ENCODE measurements at regions not wholly inside any gene's neighbourhood (a gene's known extent, or its start where the extent isn't known, plus 50 kb on each side); places are given as distances from the start of the nearest gene placed in this dataset.
"Not testable (repeated sequence)": the region's sequence is repeated elsewhere in the genome, so short reads cannot be mapped to it uniquely, and the experiment has no call there.

GRCh38 chr9:7739595-7739994 lies 60.0 kb downstream of the DMAC1 start:
- DNase-seq: no peak

GRCh38 chr9:7735311-7735710 lies 64.3 kb downstream of the DMAC1 start:
- DNase-seq: no peak

- DNase-seq: no peak
These were observed 69.5 kb downstream of the DMAC1 start for GRCh38 chr9:7730164-7730445.

- no peak for DNase-seq
These were observed 70.0 kb downstream of the DMAC1 start for GRCh38 chr9:7729371-7730163.

- DNase-seq: no peak
These were observed 78.3 kb downstream of the DMAC1 start for GRCh38 chr9:7721291-7721690.

GRCh38 chr9:7713088-7713487 lies 86.5 kb downstream of the DMAC1 start:
- DNase-seq: not testable (repeated sequence)

- no peak for DNase-seq
These were observed 88.9 kb downstream of the DMAC1 start for GRCh38 chr9:7710686-7711085.

- no peak for DNase-seq
These were observed 91.6 kb downstream of the DMAC1 start for GRCh38 chr9:7707934-7708333.

GRCh38 chr9:7704543-7704942 lies 95.0 kb downstream of the DMAC1 start:
- DNase-seq: no peak

GRCh38 chr9:7691909-7692308 lies 107.7 kb downstream of the DMAC1 start:
- no peak for DNase-seq

GRCh38 chr9:7690014-7690413 lies 109.6 kb downstream of the DMAC1 start:
- DNase-seq: no peak

GRCh38 chr9:7688626-7689025 lies 111.0 kb downstream of the DMAC1 start:
- no peak for DNase-seq

GRCh38 chr9:7676609-7677156 lies 122.9 kb downstream of the DMAC1 start:
- no peak for DNase-seq

- no peak for DNase-seq
These were observed 127.7 kb downstream of the DMAC1 start for GRCh38 chr9:7671847-7672246.

GRCh38 chr9:7668541-7668940 lies 131.0 kb downstream of the DMAC1 start:
- DNase-seq: no peak

- no peak for DNase-seq
These were observed 133.7 kb downstream of the DMAC1 start for GRCh38 chr9:7665874-7666273.

GRCh38 chr9:7659766-7660165 lies 139.8 kb downstream of the DMAC1 start:
- DNase-seq: no peak

GRCh38 chr9:7656636-7657035 lies 142.9 kb downstream of the DMAC1 start:
- DNase-seq: no peak

- no peak for DNase-seq
These were observed 146.3 kb downstream of the DMAC1 start for GRCh38 chr9:7653262-7653661.

GRCh38 chr9:7640231-7640630 lies 159.3 kb downstream of the DMAC1 start:
- no peak for DNase-seq

- no peak for DNase-seq
These were observed 160.1 kb downstream of the DMAC1 start for GRCh38 chr9:7639471-7639870.

GRCh38 chr9:7636838-7637467 lies 162.6 kb downstream of the DMAC1 start:
- no peak for DNase-seq

- DNase-seq: no peak
These were observed 163.3 kb downstream of the DMAC1 start for GRCh38 chr9:7636309-7636708.

GRCh38 chr9:7626571-7627029 lies 173.0 kb downstream of the DMAC1 start:
- DNase-seq: not testable (repeated sequence)

- no peak for DNase-seq
These were observed 177.1 kb downstream of the DMAC1 start for GRCh38 chr9:7622481-7622880.
